ENCODE measurements at regions not wholly inside any gene's neighbourhood (a gene's known extent, or its start where the extent isn't known, plus 50 kb on each side); places are given as distances from the start of the nearest gene placed in this dataset.

DNA sequence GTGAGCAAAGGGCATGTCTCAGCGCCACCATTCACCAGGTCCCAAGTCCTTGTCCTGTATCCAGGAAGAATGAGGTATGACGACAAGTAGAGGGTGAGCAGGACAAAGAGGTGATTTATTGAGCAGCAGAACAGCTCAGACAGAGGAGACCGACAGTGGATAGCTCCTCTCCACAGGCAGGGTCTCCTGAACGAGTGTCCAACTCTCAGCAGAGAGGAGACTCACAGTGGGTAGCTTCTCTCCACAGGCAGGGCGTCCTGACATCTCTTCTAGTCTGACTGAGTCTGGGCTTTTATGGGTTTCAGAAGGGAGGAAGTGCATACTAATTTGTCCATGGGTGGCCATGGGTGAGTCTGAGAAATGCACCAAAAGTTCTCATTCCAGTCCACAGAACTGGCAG lies 204.7 kb downstream of the ANKRD60 start:
- no peak for DNase-seq
- Histone ChIP-seq H3K4me3 (no peak overlapping the region), H3K27ac (no peak overlapping the region), H3K9me3 (no peaks in the 10 kb centered on the region), H3K27me3 (ENCODE audit: low read depth) (no peaks in the 10 kb centered on the region), H3K36me3 (no peaks in the 10 kb centered on the region), H3K4me1 (peaks cover 16% of the 10 kb centered on the region)
- ATAC-seq, result no peak
- intact Hi-C loops (cut with DNase I), result no loop called here
- no peak for TF ChIP-seq CTCF (IDR thresholded peaks at IDR 0.05)

- ATAC-seq, result no peak
- no peak for TF ChIP-seq CTCF (IDR thresholded peaks at IDR 0.05)
- Histone ChIP-seq H3K36me3 (no peaks in the 10 kb centered on the region), H3K4me1 (peaks cover 16% of the 10 kb centered on the region), H3K27ac (no peak overlapping the region), H3K27me3 (ENCODE audit: low read depth) (no peaks in the 10 kb centered on the region), H3K4me3 (no peak overlapping the region), H3K9me3 (no peaks in the 10 kb centered on the region)
- intact Hi-C loops (cut with DNase I), result no loop called here
- no peak for DNase-seq
These were observed 205.1 kb downstream of the ANKRD60 start for GRCh38 chr20:58023346-58023745.

GRCh38 chr20:58022711-58023110 lies 205.7 kb downstream of the ANKRD60 start:
- H3K27ac ChIP-seq, result no peak overlapping the region
- no peaks in the 10 kb centered on the region for H3K36me3 ChIP-seq
- H3K27me3 ChIP-seq (ENCODE audit: low read depth), result no peaks in the 10 kb centered on the region
- ATAC-seq, result no peak
- H3K9me3 ChIP-seq, result no peaks in the 10 kb centered on the region
- H3K4me3 ChIP-seq, result no peak overlapping the region
- no peak for DNase-seq
- intact Hi-C loops (cut with DNase I), result no loop called here
- H3K4me1 ChIP-seq, result peaks cover 16% of the 10 kb centered on the region
- no peak for TF ChIP-seq CTCF (IDR thresholded peaks at IDR 0.05)

GRCh38 chr20:58021481-58021880 lies 207.0 kb downstream of the ANKRD60 start:
- H3K4me3 ChIP-seq, result no peak overlapping the region
- no peak for ATAC-seq
- H3K27ac ChIP-seq, result no peak overlapping the region
- H3K27me3 ChIP-seq (ENCODE audit: low read depth), result no peaks in the 10 kb centered on the region
- TF ChIP-seq CTCF (IDR thresholded peaks at IDR 0.05), result no peak
- no peak for DNase-seq
- H3K9me3 ChIP-seq, result no peaks in the 10 kb centered on the region
- no peaks in the 10 kb centered on the region for H3K36me3 ChIP-seq
- intact Hi-C loops (cut with DNase I), result no loop called here
- peaks cover 16% of the 10 kb centered on the region for H3K4me1 ChIP-seq

DNA sequence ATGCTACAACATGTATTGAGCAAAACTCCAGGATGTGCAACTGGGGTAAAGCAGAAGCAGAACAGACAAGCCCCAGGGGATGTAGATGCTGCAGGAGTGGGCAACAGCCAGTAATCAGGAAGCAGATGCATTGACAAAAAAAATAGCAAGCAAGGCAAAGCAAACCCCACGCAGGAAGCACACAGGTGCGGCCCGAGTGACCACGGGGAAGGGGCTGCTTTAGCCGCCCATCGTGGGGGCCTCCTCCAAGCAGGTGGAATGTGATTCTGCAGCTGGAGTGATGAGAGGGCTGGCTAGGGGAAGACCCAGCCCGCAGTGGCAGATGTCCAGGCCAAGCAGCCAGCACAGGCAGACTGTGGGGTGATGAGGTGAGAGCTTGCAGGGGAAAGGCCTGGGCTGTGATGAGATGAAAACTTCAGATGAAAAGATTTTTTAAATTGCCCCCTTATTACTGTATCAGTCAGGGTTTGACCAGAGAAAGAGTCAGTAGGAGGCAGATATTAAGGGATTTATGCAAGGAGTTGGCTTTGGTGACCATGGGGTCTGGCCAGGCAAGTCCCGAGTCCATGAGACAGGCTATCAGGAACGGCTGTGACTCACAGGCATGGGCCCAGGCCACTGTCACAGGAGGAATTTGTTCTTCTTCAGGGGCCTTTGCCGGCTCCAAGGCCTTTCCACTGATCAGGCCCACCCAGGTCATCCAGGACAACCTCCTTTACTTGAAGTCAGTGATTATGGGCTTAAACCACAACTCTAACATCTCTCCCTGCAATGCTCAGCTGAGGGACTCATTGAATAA lies 207.6 kb downstream of the ANKRD60 start:
- no peaks in the 10 kb centered on the region for H3K36me3 ChIP-seq
- H3K9me3 ChIP-seq, result no peaks in the 10 kb centered on the region
- no peak overlapping the region for H3K4me3 ChIP-seq
- peaks cover 16% of the 10 kb centered on the region for H3K4me1 ChIP-seq
- no peak overlapping the region for H3K27ac ChIP-seq
- no peaks in the 10 kb centered on the region for H3K27me3 ChIP-seq (ENCODE audit: low read depth)
- ATAC-seq, result no peak
- no peak for TF ChIP-seq CTCF (IDR thresholded peaks at IDR 0.05)
- intact Hi-C loops (cut with DNase I), result no loop called here
- DNase-seq, result no peak
